CD14-positive monocyte (primary cell): ENCODE measurements at regions not wholly inside any gene's neighbourhood (a gene's known extent, or its start where the extent isn't known, plus 50 kb on each side); places are given as distances from the start of the nearest gene placed in this dataset.

ENCODE experiments used
- DNase-seq, 3 donors: peaks; one replicate each; pipeline ENCODE4 v3.0.0-alpha.2; 2011 to 2022
- H2AFZ ChIP-seq: 2 replicates; pipeline ENCODE4 v1.6.0; 2012; ENCODE audit warnings: mild to moderate bottlenecking, low read depth, low read length, inconsistent platforms; ENCODE audit not compliant: insufficient read depth, poor library complexity, severe bottlenecking
- H3K27ac ChIP-seq, 2 donors: 1 replicate in 1 of 2; 2 replicates in 1 of 2; pipeline ENCODE4 v1.5.1; 2012 to 2013; ENCODE audit warnings: low read length in 2 of 2, control low read depth in 1 of 2, inconsistent platforms in 1 of 2, low read depth in 1 of 2, mild to moderate bottlenecking in 1 of 2
- H3K27me3 ChIP-seq, 2 donors: one replicate each; pipeline versions ENCODE4 v1.6.0 to v1.6.1; 2011 to 2013; ENCODE audit warnings: low read length in 2 of 2; ENCODE audit not compliant: control insufficient read depth in 2 of 2, insufficient read depth in 2 of 2
- H3K36me3 ChIP-seq, 2 donors: replicated peaks in 1 of 2; 1 replicate in 1 of 2; 2 replicates in 1 of 2; pipeline versions ENCODE4 v1.5.1 to v1.6.1; 2012 to 2013; ENCODE audit warnings: low read length in 2 of 2, control low read depth in 1 of 2, inconsistent platforms in 1 of 2, mild to moderate bottlenecking in 1 of 2; ENCODE audit not compliant: insufficient read depth in 2 of 2, control insufficient read depth in 1 of 2
- H3K4me1 ChIP-seq, 2 donors: 1 replicate in 1 of 2; 2 replicates in 1 of 2; pipeline versions ENCODE4 v1.5.1 to v1.6.1; 2012 to 2013; ENCODE audit warnings: low read length in 2 of 2, control low read depth in 1 of 2, inconsistent platforms in 1 of 2, mild to moderate bottlenecking in 1 of 2, moderate library complexity in 1 of 2; ENCODE audit not compliant: insufficient read depth in 2 of 2, control insufficient read depth in 1 of 2
- H3K4me2 ChIP-seq: replicated peaks from 2 replicates; pipeline ENCODE3; 2012; ENCODE audit warnings: low read length, moderate library complexity, mild to moderate bottlenecking; ENCODE audit not compliant: poor library complexity, severe bottlenecking; ENCODE audit errors: extremely low read depth
- H3K4me3 ChIP-seq, 3 experiments: fragments of 200-600 bp in 1 of 3; sonication (generic) in 1 of 3; replicated peaks in 1 of 3; 1 replicate in 2 of 3; 2 replicates in 1 of 3; pipeline ENCODE4 v1.5.1; 2011 to 2013; ENCODE audit warnings: low read length in 3 of 3, mild to moderate bottlenecking in 3 of 3, control low read depth in 2 of 3, low read depth in 2 of 3, inconsistent platforms in 1 of 3, moderate library complexity in 1 of 3
- H3K79me2 ChIP-seq: 2 replicates; pipeline ENCODE4 v1.6.0; 2012; ENCODE audit warnings: mild to moderate bottlenecking, control low read depth, inconsistent platforms, low read length, moderate library complexity; ENCODE audit not compliant: insufficient read depth
- H3K9ac ChIP-seq: 2 replicates; pipeline ENCODE4 v1.6.0; 2017; ENCODE audit warnings: low read length, mild to moderate bottlenecking; ENCODE audit not compliant: insufficient read depth, poor library complexity, severe bottlenecking
- H3K9me3 ChIP-seq, 2 donors: replicated peaks in 1 of 2; 1 replicate in 1 of 2; 2 replicates in 1 of 2; pipeline versions ENCODE4 v1.5.1 to v1.6.1; 2012 to 2013; ENCODE audit warnings: low read length in 2 of 2, control low read depth in 1 of 2; ENCODE audit not compliant: control insufficient read depth in 1 of 2, insufficient read depth in 1 of 2
- H4K20me1 ChIP-seq: 2 replicates; pipeline ENCODE4 v1.6.0; 2012; ENCODE audit warnings: mild to moderate bottlenecking, low read length, control low read depth, moderate library complexity; ENCODE audit not compliant: insufficient read depth
- H3K27ac Mint-ChIP-seq, 7 donors: one replicate each; pipeline ENCODE4 v1.8.0; 2020; ENCODE audit warnings: mild to moderate bottlenecking in 7 of 7, mixed read lengths in 7 of 7, moderate library complexity in 6 of 7, inconsistent platforms in 2 of 7
- H3K27me3 Mint-ChIP-seq, 3 donors: one replicate each; pipeline ENCODE4 v1.8.0; 2021 to 2022; ENCODE audit warnings: low read depth in 3 of 3, mild to moderate bottlenecking in 3 of 3, mixed read lengths in 3 of 3, moderate library complexity in 3 of 3, inconsistent platforms in 1 of 3
- H3K36me3 Mint-ChIP-seq, 2 donors: one replicate each; pipeline ENCODE4 v1.8.0; 2020; ENCODE audit warnings: mixed read lengths in 2 of 2, inconsistent platforms in 1 of 2, mild to moderate bottlenecking in 1 of 2
- H3K4me1 Mint-ChIP-seq: one replicate; pipeline ENCODE4 v1.8.0; 2020; ENCODE audit warnings: mild to moderate bottlenecking, mixed read lengths
- H3K4me3 Mint-ChIP-seq, 2 donors: one replicate each; pipeline ENCODE4 v1.8.0; 2020; ENCODE audit warnings: mild to moderate bottlenecking in 2 of 2, mixed read lengths in 2 of 2, moderate library complexity in 1 of 2
- H3K9me3 Mint-ChIP-seq, 7 donors: one replicate each; pipeline ENCODE4 v1.8.0; 2020 to 2022; ENCODE audit warnings: mixed read lengths in 7 of 7, mild to moderate bottlenecking in 6 of 7, moderate library complexity in 6 of 7, inconsistent platforms in 2 of 7
- CTCF ChIP-seq: fragments of 200-600 bp; IDR thresholded peaks from one replicate; pipeline ENCODE4 v1.8.0; 2022; ENCODE audit warnings: antibody characterized with exemption, mild to moderate bottlenecking
- WGBS: methylation state at CpG from one replicate; pipeline ENCODE4 v1.1.5; 2013; ENCODE audit warnings: missing lambda C conversion rate; ENCODE audit not compliant: insufficient coverage; 5-methylcytosine and 5-hydroxymethylcytosine counted together
- intact Hi-C, 2 donors: fragments of 100-400 bp; cut with micrococcal nuclease; formaldehyde crosslinking; loops; one replicate each; pipeline versions ENCODE4 v1.15.0 to v1.15.1; 2023

DNA sequence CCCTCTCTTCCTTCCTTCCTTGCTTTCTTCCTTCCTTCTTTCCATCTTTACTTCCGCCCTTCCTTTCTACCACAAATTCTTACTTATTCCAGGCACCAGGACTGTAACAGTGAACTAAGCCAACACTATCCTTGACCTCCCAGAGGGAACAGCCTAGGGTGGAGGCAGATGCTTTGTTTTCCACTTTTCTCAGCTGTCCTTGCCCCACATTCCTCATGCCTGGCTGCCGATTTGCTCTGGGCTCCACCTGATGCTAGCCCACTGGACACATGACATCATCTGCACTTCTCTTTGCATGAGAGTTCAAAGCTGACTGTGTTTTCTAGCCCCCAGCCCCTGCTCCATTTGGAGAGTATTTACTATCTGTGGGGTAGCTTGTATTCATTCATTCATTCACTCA is 283.0 kb downstream of the MAF start:
- no peak overlapping the region for H3K4me2 ChIP-seq
- no peak for DNase-seq
- peaks cover 17 to 21% (median 18%) of the 10 kb centered on the region in 3 donors for H3K27me3 Mint-ChIP-seq
- peaks cover 2 to 4% of the 10 kb centered on the region in 2 donors for H3K27me3 ChIP-seq
- H3K9ac ChIP-seq, result no peak overlapping the region
- H3K9me3 ChIP-seq, result no peaks in the 10 kb centered on the region
- peaks cover 13% of the 10 kb centered on the region for H3K4me1 Mint-ChIP-seq
- peaks cover 0 to 2% (median 0%) of the 10 kb centered on the region in 7 donors for H3K9me3 Mint-ChIP-seq
- H3K36me3 ChIP-seq, result no peaks in the 10 kb centered on the region
- H4K20me1 ChIP-seq, result no peaks in the 10 kb centered on the region
- no peak overlapping the region for H3K4me3 ChIP-seq
- no peaks in the 10 kb centered on the region for H3K79me2 ChIP-seq
- 100% methylated on average over 1 of the region's 2 CpGs for WGBS
- H3K27ac ChIP-seq, result no peak overlapping the region
- no peak for TF ChIP-seq CTCF
- intact Hi-C loops, result no loop called here
- H3K27ac Mint-ChIP-seq, result peak overlapping the region in 1 of 7 donors; percentile 14
- no peaks in the 10 kb centered on the region for H3K36me3 Mint-ChIP-seq
- H3K4me1 ChIP-seq, result peaks cover 9 to 12% of the 10 kb centered on the region in 2 donors
- H3K4me3 Mint-ChIP-seq, result no peak overlapping the region
- H2AFZ ChIP-seq, result no peak overlapping the region

GRCh38 chr16:79317026-79317425 is 283.5 kb downstream of the MAF start:
- no peaks in the 10 kb centered on the region for H3K36me3 Mint-ChIP-seq
- no peaks in the 10 kb centered on the region for H3K79me2 ChIP-seq

More at GRCh38 chr16:79317026-79317425, 283.5 kb downstream of the MAF start:
- Mint-ChIP-seq H3K4me3 (peak overlapping the region in 1 of 2 donors; percentile 12), H3K9me3 (peaks cover 0 to 2% (median 0%) of the 10 kb centered on the region in 7 donors), H3K27me3 (peaks cover 17 to 19% (median 18%) of the 10 kb centered on the region in 3 donors), H3K27ac (no peak overlapping the region), H3K4me1 (peaks cover 13% of the 10 kb centered on the region)
- H3K27ac ChIP-seq, result no peak overlapping the region
- no peak overlapping the region for H2AFZ ChIP-seq
- no peak overlapping the region for H3K4me3 ChIP-seq
- no peak for TF ChIP-seq CTCF
- H3K4me1 ChIP-seq, result peaks cover 9 to 12% of the 10 kb centered on the region in 2 donors
- no peaks in the 10 kb centered on the region for H3K36me3 ChIP-seq
- H3K4me2 ChIP-seq, result no peak overlapping the region
- H3K27me3 ChIP-seq, result peaks cover 2 to 4% of the 10 kb centered on the region in 2 donors
- intact Hi-C loops, result no loop called here
- H3K9me3 ChIP-seq, result no peaks in the 10 kb centered on the region
- no peak for DNase-seq
- no peak overlapping the region for H3K9ac ChIP-seq
- H4K20me1 ChIP-seq, result no peaks in the 10 kb centered on the region
